ENCODE measurements at regions not wholly inside any gene's neighbourhood (a gene's known extent, or its start where the extent isn't known, plus 50 kb on each side); places are given as distances from the start of the nearest gene placed in this dataset.

DNA sequence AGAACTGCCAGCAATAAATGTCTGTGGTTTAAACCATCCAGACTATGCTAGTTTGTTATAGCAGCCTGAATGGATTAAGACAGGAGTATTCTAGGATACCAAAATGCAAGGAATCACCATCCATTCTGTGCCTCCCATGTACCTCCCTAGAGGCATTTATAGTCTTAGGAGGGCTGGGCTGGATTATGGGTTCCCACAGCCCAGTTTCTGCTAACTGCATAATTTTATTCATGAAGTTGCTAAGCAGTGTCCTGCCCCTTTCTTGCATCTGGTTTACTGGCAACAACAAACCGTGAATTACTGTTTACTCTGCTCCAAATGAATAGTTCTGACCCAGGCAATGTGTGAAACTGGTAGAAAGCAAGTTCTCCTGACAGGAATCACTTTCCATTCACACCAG lies 67.1 kb upstream of the PRKX start:
- TF ChIP-seq CTCF (IDR thresholded peaks at IDR 0.05) (no peak), POLR2A (IDR thresholded peaks at IDR 0.05) (no peak)
